Epithelial cell of esophagus (primary cell): ENCODE measurements at regions not wholly inside any gene's neighbourhood (a gene's known extent, or its start where the extent isn't known, plus 50 kb on each side); places are given as distances from the start of the nearest gene placed in this dataset.

Experiments
- DNase-seq: peaks from one replicate; pipeline ENCODE4 v3.0.0; 2010; ENCODE audit warnings: low read depth
- H3K4me3 ChIP-seq: 2 replicates; pipeline ENCODE4 v1.5.1; 2011; ENCODE audit warnings: mild to moderate bottlenecking, low read length, control low read depth
- CTCF ChIP-seq: IDR thresholded peaks from 2 replicates; pipeline ENCODE4 v1.5.1; 2011; ENCODE audit warnings: low read depth, mild to moderate bottlenecking, low read length, control low read depth, inconsistent platforms; ENCODE audit not compliant: insufficient read depth; ENCODE audit errors: missing control alignments

GRCh38 chr11:45461514-45461913 lies 175.4 kb upstream of the SYT13 start:
- no peak overlapping the region for H3K4me3 ChIP-seq
- no peak for TF ChIP-seq CTCF
- DNase-seq: no peak

- no peak overlapping the region for H3K4me3 ChIP-seq
- DNase-seq: no peak
- TF ChIP-seq CTCF: no peak
Measured at GRCh38 chr11:45459491-45459890, 173.3 kb upstream of the SYT13 start.

- TF ChIP-seq CTCF: no peak
- no peak for DNase-seq
- no peak overlapping the region for H3K4me3 ChIP-seq
Measured at GRCh38 chr11:45458269-45458668, 172.1 kb upstream of the SYT13 start.

- no peak overlapping the region for H3K4me3 ChIP-seq
- no peak for TF ChIP-seq CTCF
- DNase-seq: peak; percentile 18
Measured at GRCh38 chr11:45457649-45458048, 171.5 kb upstream of the SYT13 start.

GRCh38 chr11:45456686-45457085 lies 170.5 kb upstream of the SYT13 start:
- H3K4me3 ChIP-seq: no peak overlapping the region
- no peak for DNase-seq
- TF ChIP-seq CTCF: no peak

GRCh38 chr11:45455536-45455935 lies 169.4 kb upstream of the SYT13 start:
- H3K4me3 ChIP-seq: no peak overlapping the region
- no peak for TF ChIP-seq CTCF
- DNase-seq: no peak

GRCh38 chr11:45454917-45455401 lies 168.8 kb upstream of the SYT13 start:
- no peak overlapping the region for H3K4me3 ChIP-seq
- no peak for DNase-seq
- TF ChIP-seq CTCF: no peak
